ENCODE measurements at regions not wholly inside any gene's neighbourhood (a gene's known extent, or its start where the extent isn't known, plus 50 kb on each side); places are given as distances from the start of the nearest gene placed in this dataset.

DNA sequence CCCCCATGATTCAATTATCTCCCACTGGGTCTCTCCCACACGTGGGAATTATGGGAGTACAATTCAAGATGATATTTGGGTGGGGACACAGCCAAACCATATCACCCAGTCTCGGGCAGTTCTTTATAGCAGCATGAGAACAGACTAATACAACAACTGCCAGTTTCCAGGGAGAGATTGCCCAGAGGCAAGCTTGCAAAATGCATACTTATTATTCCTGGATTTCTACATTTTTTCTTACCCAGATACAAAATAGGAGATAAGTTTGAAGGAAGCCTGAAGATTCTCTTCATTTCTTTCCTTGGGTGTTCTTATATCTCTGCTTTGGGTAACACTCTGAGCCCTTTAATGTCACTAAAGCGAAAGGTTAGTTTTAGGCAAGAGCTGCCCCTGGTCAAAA is 691.2 kb downstream of the TAF11L14 start (continued):
- no peak for TF ChIP-seq TEAD4 (IDR thresholded peaks at IDR 0.05; ENCODE audit: low read depth, low read length)

DNA sequence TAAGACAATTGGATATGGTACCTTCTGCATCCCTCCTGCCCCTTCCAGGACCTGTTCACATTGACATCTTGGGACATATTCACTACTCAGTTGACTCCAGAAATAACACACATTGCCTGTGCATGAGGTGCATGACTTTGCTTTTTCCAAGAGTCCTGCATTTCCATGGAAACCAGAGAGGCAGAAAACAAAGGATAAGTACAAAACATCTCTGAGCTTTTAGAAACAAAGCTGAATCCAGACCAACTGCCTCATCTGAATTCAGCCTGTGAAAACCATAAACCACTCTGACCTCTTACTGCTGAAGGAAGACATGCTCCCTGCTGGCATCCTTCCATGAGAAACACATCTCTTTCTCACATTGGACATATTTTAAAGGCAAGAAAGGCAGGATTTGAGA is 695.1 kb downstream of the TAF11L14 start:
- Histone ChIP-seq H3K79me2 (ENCODE audit: control insufficient read depth in 1 of 2, insufficient read depth in 2 of 2, low read length in 2 of 2) (no peaks in the 10 kb centered on the region), H3K23ac (ENCODE audit: insufficient read length) (no peak overlapping the region), H4K8ac (ENCODE audit: extremely low read depth, insufficient read depth, low read length) (no peak overlapping the region), H3K56ac (replicated peaks; ENCODE audit: insufficient read length, low read depth, low read length) (no peak overlapping the region), H2BK120ac (replicated peaks; ENCODE audit: low read depth, low read length) (no peak overlapping the region), H4K5ac (ENCODE audit: insufficient read length, low read depth, low read length) (no peak overlapping the region), H3K14ac (ENCODE audit: insufficient read length) (no peak overlapping the region), H2BK15ac (ENCODE audit: low read length) (no peak overlapping the region), H3K18ac (ENCODE audit: extremely low read depth, low read length) (no peak overlapping the region), H3K4me2 (ENCODE audit: insufficient read depth in 1 of 2, low read depth in 2 of 2, low read length in 2 of 2) (no peak overlapping the region), H3K4me1 (replicated peaks in 1 of 4; ENCODE audit: control insufficient read depth in 3 of 4, insufficient read depth in 4 of 4, low read length in 3 of 4) (no peaks in the 10 kb centered on the region), H3K9me3 (ENCODE audit: insufficient read depth in 2 of 2, low read depth in 1 of 2, low read length in 1 of 2) (no peaks in the 10 kb centered on the region), H2BK20ac (ENCODE audit: low read length) (no peak overlapping the region), H4K91ac (replicated peaks; ENCODE audit: insufficient read length, low read length) (no peak overlapping the region), H2AFZ (ENCODE audit: low read length) (peak overlapping the region; percentile 8; the same call in 1 of the 2 replicates), H2AK5ac (ENCODE audit: low read depth, low read length) (no peak overlapping the region), H3K79me1 (ENCODE audit: low read depth, low read length) (no peaks in the 10 kb centered on the region), H3K27me3 (replicated peaks in 1 of 4; ENCODE audit: control insufficient read depth in 3 of 4, extremely low read depth in 1 of 4, insufficient read depth in 3 of 4, low read length in 3 of 4) (no peaks in the 10 kb centered on the region), H2BK12ac (ENCODE audit: low read depth, low read length) (no peak overlapping the region), H3K4ac (replicated peaks; ENCODE audit: insufficient read length, low read depth, low read length) (no peak overlapping the region), H2BK5ac (ENCODE audit: low read depth, low read length) (no peak overlapping the region), H4K20me1 (replicated peaks in 1 of 2; ENCODE audit: control insufficient read depth in 1 of 2, insufficient read depth in 2 of 2, low read length in 2 of 2) (no peaks in the 10 kb centered on the region), H3K4me3 (ENCODE audit: extremely low read depth in 1 of 4, insufficient read depth in 2 of 4, low read depth in 3 of 4, low read length in 4 of 4) (no peak overlapping the region), H3K9ac (replicated peaks in 1 of 4; ENCODE audit: extremely low read depth in 1 of 4, low read depth in 3 of 4, low read length in 3 of 4) (no peak overlapping the region), H3K27ac (ENCODE audit: low read depth, low read length) (no peak overlapping the region), H3K23me2 (ENCODE audit: low read depth, low read length) (no peaks in the 10 kb centered on the region), H3K36me3 (ENCODE audit: control insufficient read depth in 2 of 4, insufficient read depth in 4 of 4, low read length in 3 of 4) (no peaks in the 10 kb centered on the region)
- DNase-seq (ENCODE audit: low read depth in 1 of 2, low spot score in 2 of 2) (no peak), FAIRE-seq (peak; percentile 75)
- POLR2A ChIA-PET (ENCODE audit: partially characterized antibody) = interaction anchor here (0.6 kb wide), 1 partner anchor 554 kb away, joined by 3 read pairs; no protein-coding TSS in a partner anchor
- CTCF ChIA-PET (ENCODE audit: partially characterized antibody) = no interaction called here
- TF ChIP-seq SP1 (IDR thresholded peaks at IDR 0.05; ENCODE audit: low read depth, low read length) (no peak), JUN (IDR thresholded peaks at IDR 0.05; ENCODE audit: low read depth, low read length) (no peak), RAD21 (IDR thresholded peaks at IDR 0.05 in 1 of 2, conservative IDR thresholded peaks at IDR 0.05 in 1 of 2; ENCODE audit: low read depth in 2 of 2, low read length in 2 of 2) (no peak), JUND (IDR thresholded peaks at IDR 0.05; ENCODE audit: low read length) (no peak), KDM4A (IDR thresholded peaks at IDR 0.05; ENCODE audit: low read depth, low read length, severe bottlenecking) (no peak), BRCA1 (IDR thresholded peaks at IDR 0.05; ENCODE audit: low read depth, low read length) (no peak), NANOG (IDR thresholded peaks at IDR 0.05; ENCODE audit: insufficient read depth, low read depth, low read length, poor library complexity, severe bottlenecking) (no peak), RFX5 (IDR thresholded peaks at IDR 0.05; ENCODE audit: borderline replicate concordance, low read depth, low read length) (no peak), RBBP5 (IDR thresholded peaks at IDR 0.05; ENCODE audit: borderline replicate concordance, low read depth, low read length) (no peak), TEAD4 (IDR thresholded peaks at IDR 0.05; ENCODE audit: low read depth, low read length) (no peak), POU5F1 (IDR thresholded peaks at IDR 0.05; ENCODE audit: low read depth, low read length) (no peak), SRF (IDR thresholded peaks at IDR 0.05; ENCODE audit: low read depth, low read length) (no peak)

All from H1 (cell line).